Lung (tissue), 11 donors: ENCODE measurements at regions not wholly inside any gene's neighbourhood (a gene's known extent, or its start where the extent isn't known, plus 50 kb on each side); places are given as distances from the start of the nearest gene placed in this dataset.

Experiments
- ATAC-seq: fragments of 200-7000 bp; cut with Tn5 transposase; one replicate; pipeline ENCODE4 v1.9.1; 2020; ENCODE audit warnings: moderate number of reproducible peaks; ENCODE audit not compliant: insufficient read depth, low FRiP score
- DNase-seq, 3 donors: peaks; one replicate each; pipeline ENCODE4 v3.0.0-alpha.2; 2013 to 2017
- H3K27ac ChIP-seq, 2 donors: one replicate each; pipeline ENCODE4 v1.5.1; 2013; ENCODE audit warnings: mild to moderate bottlenecking in 2 of 2, moderate library complexity in 2 of 2, control low read depth in 1 of 2, inconsistent platforms in 1 of 2, low read depth in 1 of 2, low read length in 1 of 2
- H3K27me3 ChIP-seq, 3 donors: one replicate each; pipeline ENCODE4 v1.5.1; 2013; ENCODE audit warnings: low read length in 2 of 3; ENCODE audit not compliant: control insufficient read depth in 3 of 3, insufficient read depth in 3 of 3
- H3K36me3 ChIP-seq, 4 donors: one replicate each; pipeline ENCODE4 v1.5.1; 2013; ENCODE audit warnings: low read length in 4 of 4, mild to moderate bottlenecking in 1 of 4, moderate library complexity in 1 of 4; ENCODE audit not compliant: control insufficient read depth in 4 of 4, insufficient read depth in 4 of 4
- H3K4me1 ChIP-seq, 5 donors: one replicate each; pipeline ENCODE4 v1.5.1; 2013; ENCODE audit warnings: low read length in 5 of 5, mild to moderate bottlenecking in 2 of 5, moderate library complexity in 1 of 5; ENCODE audit not compliant: control insufficient read depth in 5 of 5, insufficient read depth in 5 of 5
- H3K4me3 ChIP-seq: one replicate; pipeline ENCODE4 v1.5.1; 2013; ENCODE audit warnings: mild to moderate bottlenecking, control low read depth, moderate library complexity
- H3K9ac ChIP-seq, 2 donors: one replicate each; pipeline ENCODE4 v1.5.1; 2013; ENCODE audit warnings: low read length in 2 of 2, control low read depth in 1 of 2; ENCODE audit not compliant: insufficient read depth in 1 of 2
- H3K9me3 ChIP-seq, 4 donors: one replicate each; pipeline ENCODE4 v1.5.1; 2013; ENCODE audit warnings: low read length in 3 of 4, mild to moderate bottlenecking in 1 of 4, moderate library complexity in 1 of 4; ENCODE audit not compliant: control insufficient read depth in 4 of 4, insufficient read depth in 3 of 4
- WGBS, 2 donors: extraction: QIAGEN DNeasy Blood & Tissue Kit; methylation state at CpG; one replicate each; pipeline ENCODE4 v1.1.7; 2013; 5-methylcytosine and 5-hydroxymethylcytosine counted together
- TF ChIP-seq, protein P1 (sequence below): IDR thresholded peaks from 2 replicates; pipeline ENCODE4 v1.5.1; 2012; ENCODE audit warnings: mild to moderate bottlenecking; ENCODE audit errors: control extremely low read depth, extremely low read depth
- donor health status: control.
- donor health status: control.
- donor health status: Bipolar disorder and iron deficiency.
- donor health status: healthy.
- donor health status: DM: yes; HTN: yes; CAD: no.

DNA sequence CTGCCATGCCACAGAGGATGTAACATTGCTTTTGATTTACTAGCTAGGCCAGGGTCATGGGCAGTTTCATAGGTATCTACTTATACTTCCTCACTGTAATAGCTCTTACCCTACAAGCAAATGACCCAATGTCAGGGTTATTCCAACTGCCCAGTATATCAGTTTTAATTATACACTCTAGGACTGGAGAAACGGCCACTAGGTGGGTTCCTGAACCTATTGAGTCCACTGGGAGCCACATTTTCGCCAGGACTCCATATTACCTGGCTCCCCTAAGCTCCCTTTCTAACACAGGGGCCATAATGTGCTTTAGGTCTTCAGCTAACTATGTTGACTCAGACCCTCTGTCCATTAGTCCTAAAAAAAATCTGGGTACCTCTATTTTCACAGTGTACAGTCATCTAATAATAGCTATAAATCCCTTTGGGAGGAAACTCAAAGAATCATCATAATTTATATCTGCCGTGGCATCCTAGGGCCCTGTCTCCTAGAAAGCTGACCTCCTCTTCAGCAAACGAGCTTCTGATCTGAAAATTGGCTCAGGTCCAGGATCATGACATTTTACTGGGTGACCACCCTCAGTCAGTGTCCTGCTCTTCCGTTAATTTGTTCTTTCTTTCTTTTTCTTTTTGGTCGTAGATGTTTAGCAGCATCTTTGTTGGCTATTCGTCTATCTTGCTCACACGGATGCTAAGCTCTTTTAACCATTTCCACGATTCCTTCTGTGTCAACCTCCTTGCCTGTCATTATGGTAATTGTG, 244.3 kb downstream of the FAM76B start:
- Histone ChIP-seq H3K27ac (no peak overlapping the region), H3K9ac (no peak overlapping the region), H3K4me1 (peaks cover 0 to 11% (median 0%) of the 10 kb centered on the region in 5 donors), H3K9me3 (no peaks in the 10 kb centered on the region), H3K4me3 (no peak overlapping the region), H3K36me3 (no peaks in the 10 kb centered on the region), H3K27me3 (no peaks in the 10 kb centered on the region)
- 81 to 89% methylated on average over 9 of the region's 9 CpGs for WGBS, 2 donors
- no peak for DNase-seq
- ATAC-seq, result no peak
- TF ChIP-seq, protein P1, sequence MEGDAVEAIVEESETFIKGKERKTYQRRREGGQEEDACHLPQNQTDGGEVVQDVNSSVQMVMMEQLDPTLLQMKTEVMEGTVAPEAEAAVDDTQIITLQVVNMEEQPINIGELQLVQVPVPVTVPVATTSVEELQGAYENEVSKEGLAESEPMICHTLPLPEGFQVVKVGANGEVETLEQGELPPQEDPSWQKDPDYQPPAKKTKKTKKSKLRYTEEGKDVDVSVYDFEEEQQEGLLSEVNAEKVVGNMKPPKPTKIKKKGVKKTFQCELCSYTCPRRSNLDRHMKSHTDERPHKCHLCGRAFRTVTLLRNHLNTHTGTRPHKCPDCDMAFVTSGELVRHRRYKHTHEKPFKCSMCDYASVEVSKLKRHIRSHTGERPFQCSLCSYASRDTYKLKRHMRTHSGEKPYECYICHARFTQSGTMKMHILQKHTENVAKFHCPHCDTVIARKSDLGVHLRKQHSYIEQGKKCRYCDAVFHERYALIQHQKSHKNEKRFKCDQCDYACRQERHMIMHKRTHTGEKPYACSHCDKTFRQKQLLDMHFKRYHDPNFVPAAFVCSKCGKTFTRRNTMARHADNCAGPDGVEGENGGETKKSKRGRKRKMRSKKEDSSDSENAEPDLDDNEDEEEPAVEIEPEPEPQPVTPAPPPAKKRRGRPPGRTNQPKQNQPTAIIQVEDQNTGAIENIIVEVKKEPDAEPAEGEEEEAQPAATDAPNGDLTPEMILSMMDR, result no peak

DNA sequence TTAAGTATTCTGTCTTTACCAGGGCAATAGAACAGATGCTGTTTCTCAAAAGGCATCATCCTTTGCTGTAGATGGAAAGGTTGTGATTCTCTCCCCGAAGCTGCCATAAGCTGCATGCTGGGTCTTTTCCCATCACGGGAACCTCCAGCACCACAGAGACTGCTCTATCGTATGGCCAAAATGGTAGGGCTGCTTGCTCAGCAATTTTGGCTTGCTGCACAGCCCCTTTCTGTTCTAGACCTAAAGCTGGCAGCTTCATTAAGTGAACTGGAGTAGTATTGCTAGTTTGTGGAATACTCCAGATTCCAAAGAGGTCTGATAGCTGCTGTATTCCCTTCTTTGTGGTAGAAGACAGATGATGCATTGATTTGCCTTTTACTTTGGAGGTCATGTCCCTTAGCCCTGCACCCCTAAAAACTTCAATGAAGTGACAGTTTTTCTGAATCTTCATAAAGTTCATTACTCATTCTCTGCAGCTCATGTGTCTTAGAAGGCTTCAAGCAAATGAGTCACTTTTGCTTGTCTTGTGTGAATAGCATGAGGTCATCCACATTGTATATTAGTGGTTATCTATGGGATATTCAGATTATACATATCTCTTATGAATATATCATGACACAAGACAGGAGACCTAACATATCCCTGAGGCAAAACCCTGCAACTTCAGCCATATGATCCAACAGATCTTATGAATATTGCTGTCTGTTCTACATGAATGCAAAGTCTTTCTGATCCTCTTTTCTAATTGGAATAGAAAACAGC, 245.3 kb downstream of the FAM76B start:
- no peak for ATAC-seq
- 95 to 96% methylated on average over 3 of the region's 3 CpGs for WGBS, 2 donors
- TF ChIP-seq, protein P1, result no peak

DNA sequence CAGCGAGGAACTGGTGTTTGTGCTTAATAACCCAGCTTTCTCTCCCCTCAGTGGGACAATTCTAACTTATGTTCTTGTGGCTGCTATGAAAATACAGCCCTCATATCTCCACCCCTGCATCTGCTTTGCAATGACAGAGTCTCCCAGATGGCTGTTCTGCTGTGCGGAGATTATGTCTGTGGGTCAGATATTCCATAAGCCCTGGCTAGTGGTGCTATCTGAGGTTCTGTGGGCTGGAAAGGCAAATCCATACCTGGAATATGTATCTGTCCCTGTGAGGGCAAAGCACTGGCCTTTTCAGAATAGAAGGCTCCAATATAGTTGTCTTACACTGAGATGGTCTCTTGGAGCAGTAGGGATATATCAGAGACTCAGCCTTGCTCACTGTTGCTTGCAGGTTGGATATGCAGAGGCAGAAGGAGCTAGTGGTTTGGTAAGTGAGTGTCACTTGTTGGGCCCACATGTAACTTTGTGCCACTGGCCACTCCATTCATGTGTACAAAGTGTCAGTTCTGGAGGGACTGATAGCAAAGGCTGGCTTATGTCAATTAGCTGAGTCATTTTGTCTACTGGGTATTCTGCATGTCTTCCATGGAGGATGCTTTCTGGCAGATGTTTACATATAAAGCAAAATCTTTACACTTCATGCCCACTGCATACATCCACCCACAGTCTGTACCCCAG, 246.6 kb downstream of the FAM76B start:
- Histone ChIP-seq H3K9me3 (no peaks in the 10 kb centered on the region), H3K4me1 (peaks cover 0 to 14% (median 0%) of the 10 kb centered on the region in 5 donors), H3K4me3 (no peak overlapping the region), H3K36me3 (no peaks in the 10 kb centered on the region), H3K9ac (no peak overlapping the region), H3K27me3 (no peaks in the 10 kb centered on the region), H3K27ac (no peak overlapping the region)
- TF ChIP-seq, protein P1, result no peak
- DNase-seq, result no peak
- no peak for ATAC-seq
- WGBS, 2 donors, result 97 to 98% methylated on average over 2 of the region's 2 CpGs

More for the DNA sequence above, 245.3 kb downstream of the FAM76B start:
- Histone ChIP-seq H3K4me1 (peaks cover 0 to 11% (median 0%) of the 10 kb centered on the region in 5 donors), H3K36me3 (no peaks in the 10 kb centered on the region), H3K4me3 (no peak overlapping the region), H3K9ac (no peak overlapping the region), H3K9me3 (no peaks in the 10 kb centered on the region), H3K27ac (no peak overlapping the region), H3K27me3 (no peaks in the 10 kb centered on the region)
- DNase-seq, result no peak
